NCI-H748 (cell line): ENCODE measurements at regions not wholly inside any gene's neighbourhood (a gene's known extent, or its start where the extent isn't known, plus 50 kb on each side); places are given as distances from the start of the nearest gene placed in this dataset.

Experiments
- DNase-seq: peaks from one replicate; lab custom pipeline; 2025; ENCODE audit not compliant: unreplicated experiment; lab: John Stamatoyannopoulos, UW

DNA sequence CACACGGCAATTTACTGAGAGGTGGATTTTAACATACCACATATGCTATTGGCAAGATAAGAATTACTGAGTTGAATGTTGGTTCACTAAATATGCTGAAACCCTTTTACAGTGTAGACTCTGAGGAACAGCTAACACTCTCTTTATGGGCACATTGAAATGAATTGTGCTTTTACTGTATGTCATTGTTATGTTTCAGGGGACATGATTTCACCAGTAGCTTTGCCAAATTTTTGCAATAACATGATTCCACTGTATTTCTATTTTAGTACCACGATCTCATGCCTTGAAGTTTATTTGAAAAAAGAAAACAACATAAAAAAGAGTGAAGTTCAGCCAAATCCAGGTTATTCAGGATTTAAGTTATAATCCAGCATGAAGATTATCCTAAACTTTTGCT lies 188.5 kb downstream of the HLX start:
- no peak for DNase-seq

DNA sequence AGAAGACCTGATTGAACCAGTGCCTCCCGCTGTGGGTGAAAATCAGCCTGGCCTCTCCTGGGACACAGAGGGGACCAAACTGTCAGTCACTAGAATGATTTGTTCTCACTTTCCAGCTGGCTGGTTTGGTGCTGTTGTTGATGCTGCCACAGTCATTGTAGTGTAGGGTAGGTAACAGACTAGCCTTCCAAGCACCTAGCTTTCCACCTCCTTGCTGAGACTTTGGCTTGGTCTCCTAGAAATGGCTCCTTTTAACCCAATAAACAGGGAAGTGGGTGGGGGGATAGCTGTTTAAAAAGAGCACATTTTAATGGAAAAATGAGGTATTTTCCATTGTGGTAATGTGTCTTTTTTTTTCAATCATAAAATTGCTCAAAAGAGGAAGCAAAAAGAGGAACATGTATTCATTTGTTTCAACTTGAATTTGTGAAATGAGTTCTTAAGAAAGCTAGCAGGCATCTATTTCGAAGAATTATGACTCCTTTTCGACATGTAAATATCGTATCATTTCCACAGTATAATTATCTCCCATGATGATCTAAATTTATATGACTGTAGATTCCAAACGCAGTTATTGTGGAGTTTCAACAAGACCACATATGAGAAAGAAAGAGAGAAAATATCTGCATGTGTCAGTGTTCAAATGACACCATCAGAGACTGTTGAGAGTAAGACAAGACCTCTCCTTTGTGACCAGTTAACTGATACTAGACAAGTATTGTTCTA lies 190.1 kb downstream of the HLX start:
- DNase-seq, result no peak

DNA sequence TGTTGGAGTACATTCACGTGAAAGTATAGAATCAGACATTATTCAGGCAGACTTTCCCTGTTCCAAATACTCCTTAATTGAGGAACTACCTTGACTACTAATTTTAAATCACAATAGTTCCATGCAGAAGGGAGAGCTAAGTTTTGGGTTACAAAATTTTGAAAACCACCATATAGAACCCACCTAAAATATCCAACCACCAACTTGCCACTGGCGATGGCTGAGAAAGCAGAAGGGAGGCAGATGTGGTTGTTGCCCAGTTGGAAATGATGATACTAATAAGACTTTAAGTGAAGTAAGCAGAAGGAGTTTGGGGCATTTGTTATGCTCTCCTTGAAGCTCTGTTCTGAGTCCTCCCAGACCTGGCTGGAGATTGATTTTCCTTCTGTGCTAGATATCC lies 190.7 kb downstream of the HLX start:
- DNase-seq, result no peak

DNA sequence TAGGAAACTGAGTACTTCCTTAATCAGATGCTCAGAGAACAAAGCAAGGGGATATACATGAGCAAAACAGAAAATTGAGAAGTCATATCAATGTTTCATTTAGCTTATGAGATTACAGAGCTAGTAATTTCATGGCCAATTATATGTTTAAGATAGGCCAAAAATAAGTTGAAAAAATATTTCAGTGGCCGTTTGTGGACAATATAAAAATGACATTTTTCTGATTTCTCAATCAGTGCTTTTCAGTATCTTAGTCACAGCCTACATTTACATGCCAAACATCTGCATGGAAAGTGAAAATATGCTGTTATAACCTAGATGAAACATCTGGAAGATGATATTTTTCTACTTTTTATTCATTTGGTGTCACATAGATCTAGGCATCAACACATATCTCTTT lies 192.5 kb downstream of the HLX start:
- no peak for DNase-seq

DNA sequence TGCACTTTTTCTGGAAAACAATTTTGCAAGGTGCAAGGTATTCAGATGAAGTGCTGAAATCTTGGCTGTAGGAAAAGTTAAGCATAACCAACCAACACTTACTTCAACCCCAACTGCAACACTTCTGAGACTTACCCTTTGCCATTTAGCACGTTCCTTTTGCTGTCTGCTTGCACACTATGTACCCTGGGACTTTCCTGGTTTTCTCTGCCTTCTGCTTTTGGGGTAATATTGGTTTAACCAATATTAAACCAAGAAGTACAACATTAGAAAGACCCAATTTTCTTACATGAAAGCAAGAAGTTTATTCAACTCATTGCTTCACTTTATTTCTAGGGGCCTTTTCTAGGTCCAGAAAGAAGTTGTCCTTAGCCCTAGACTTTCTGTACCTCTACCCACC lies 193.0 kb downstream of the HLX start:
- no peak for DNase-seq

DNA sequence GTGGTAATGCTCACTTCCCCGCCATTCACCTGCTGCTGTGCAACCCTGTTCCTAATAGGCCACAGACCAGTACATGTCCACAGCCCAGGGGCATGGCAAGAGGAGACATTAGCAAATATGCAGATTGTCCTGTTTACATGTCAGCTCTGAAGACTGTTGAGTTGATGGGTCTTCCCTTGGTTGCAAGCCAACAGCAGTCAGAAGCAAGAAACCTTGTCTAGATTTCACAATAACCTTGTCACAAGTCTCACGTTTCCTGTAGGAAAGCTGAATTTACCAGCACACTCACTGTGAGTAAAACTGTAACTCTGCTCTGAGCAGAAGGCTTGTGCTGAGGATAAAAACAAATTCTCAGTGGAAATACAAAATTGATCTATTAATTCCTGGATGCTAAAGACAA lies 195.1 kb downstream of the HLX start:
- DNase-seq, result no peak

DNA sequence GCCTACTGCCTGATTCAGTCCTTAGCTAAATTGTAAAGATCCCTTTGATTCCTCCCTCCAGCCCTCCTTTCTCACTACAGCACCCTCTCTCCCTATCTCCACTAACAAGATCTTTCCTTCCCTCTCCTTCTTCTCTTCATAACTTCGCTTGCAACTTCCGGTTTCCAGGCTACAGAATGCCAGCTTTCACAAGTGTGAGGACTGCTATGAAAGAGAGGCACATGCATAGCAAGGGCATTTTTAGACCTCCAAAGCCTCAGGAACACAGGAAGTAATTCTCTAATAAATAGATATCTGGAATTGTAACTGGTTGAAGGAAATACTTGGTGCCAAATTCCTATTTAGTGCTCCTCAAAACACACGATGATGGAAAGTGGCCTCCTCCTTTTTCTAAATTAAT lies 196.7 kb downstream of the HLX start:
- no peak for DNase-seq

DNA sequence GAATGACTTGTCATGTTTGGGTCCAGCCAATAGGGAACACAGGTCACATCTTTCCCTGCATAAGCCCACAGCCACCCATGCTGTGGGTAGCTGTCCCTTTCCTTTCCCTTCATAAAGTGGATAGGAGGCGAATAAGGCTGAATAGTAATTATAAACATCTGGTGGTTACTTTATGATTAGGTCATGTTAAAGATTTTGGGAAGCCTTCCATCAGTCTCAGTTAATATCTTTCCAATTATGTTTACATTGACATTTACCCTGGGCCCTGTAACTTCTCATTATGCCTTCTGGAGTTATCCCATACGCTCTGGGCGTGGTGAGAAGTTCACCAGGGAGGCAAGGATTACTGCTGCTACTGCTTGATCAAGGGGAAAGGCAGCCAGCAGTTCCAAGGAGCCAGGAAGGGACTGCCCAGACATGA lies 197.2 kb downstream of the HLX start:
- DNase-seq, result no peak

DNA sequence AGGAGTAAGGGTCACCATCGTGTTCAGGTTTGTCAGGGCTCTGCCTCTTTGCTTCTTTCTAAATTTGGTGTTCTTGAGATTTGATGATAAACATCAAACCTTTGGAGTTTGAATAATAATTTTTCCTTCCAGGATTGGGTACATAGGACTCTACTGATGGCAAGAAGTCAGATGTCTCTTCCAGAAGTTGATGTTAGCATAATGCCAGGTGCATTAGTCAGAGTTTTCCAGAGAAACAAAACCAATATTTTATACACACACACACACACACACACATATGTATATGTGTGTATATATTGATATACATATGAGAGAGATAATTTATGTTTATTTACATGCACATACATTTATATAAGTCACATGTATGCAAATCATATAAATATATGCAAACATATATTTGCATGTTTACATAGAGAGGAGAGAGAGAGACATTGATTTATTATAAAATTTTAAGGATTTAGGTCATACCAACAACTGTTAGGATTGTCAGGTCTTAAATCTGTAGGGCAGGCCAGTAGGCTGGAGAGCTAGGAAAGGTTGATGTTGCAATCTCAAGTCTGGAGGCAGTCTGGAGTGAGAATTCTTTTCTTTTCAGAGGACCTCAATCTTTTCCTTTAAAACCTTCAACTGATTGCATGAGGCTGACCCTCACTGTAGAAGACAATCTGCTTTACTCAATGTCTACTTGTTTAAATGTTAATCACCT lies 199.2 kb downstream of the HLX start:
- no peak for DNase-seq

DNA sequence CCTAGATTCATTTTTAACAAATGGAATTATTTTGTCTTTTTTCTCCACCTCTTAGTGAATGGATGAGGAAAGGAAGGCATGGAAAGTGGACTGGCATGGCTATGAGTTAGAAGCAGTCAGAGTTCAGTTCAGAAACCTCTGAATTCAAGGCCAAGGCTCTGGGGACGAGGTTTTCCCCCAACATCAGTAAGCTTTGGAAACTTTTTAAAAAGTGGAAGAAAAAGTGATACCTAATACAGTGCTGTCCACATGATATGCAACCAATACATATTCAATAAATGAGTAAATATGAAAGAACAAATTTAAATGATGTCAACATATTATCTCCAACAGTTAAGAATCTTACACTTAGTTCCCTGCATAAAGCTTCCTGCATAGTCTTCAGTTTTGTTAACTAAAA lies 204.7 kb downstream of the HLX start:
- DNase-seq, result no peak

DNA sequence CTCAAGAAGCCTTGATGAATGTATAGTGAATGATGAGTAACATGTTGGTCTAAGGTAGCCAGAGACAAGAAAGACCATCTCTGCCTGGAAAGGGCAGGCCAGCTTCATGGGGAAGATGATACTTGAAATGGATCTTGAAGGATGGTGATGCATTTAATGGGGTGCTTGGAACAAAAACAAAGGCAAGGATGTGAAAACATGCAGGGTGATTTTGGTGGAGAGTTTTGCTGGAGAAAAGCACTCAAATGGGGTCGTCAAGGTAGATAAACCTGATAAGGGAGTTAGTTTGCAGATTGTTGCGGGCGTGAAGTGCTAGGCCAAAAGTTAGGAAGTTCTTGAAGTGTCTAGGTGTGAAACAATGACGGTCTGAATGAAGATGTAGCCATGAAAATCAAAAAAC lies 205.4 kb downstream of the HLX start:
- no peak for DNase-seq

DNA sequence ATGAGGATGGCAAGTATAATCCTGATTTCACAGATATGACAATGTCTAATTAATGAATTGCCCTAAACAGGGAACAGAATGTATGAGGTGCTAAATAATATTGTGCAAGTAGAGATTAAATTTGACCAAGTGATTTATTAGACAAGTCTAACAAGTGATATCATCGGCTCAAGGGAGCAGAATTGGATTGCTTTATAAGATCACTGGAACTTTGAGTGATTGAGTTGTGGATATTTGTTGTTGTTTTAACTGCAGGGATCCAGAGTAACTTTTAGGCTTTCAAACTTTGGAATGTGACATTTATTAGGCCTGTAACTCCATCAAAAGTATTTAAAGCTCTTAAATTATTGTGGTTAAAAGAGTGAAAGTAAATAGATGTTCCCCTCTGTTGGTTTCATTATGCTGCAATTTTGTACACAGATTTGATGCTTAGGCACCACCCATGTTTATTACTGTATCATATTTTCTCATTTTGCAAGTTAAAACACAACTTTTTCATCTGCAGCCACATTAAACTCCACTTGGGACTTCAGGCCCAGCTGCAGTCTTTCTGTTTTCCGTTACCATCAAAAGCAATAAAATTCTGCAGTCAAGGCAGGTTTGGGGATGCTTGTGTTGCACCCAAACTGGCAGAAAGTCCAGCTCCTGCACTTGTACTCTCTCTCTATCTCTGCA lies 206.6 kb downstream of the HLX start:
- DNase-seq, result no peak

DNA sequence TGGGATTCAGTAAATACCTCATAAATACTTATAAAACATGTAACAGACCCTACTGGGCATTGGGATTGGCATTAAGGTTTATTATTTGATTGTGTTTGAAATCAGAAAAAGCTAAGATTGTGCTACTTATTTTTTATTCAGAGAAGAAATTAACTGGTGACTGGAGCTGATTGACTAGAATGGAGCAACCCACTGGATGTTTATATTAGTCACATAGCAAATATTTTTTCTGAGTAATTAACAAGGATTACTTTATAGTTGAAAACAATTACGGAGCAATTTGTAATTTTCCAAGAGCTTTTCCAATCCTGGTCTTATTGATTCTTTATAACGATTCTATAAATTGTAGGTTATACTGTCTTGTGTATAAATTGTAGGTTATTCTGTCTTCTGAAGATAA lies 208.7 kb downstream of the HLX start:
- DNase-seq, result no peak

DNA sequence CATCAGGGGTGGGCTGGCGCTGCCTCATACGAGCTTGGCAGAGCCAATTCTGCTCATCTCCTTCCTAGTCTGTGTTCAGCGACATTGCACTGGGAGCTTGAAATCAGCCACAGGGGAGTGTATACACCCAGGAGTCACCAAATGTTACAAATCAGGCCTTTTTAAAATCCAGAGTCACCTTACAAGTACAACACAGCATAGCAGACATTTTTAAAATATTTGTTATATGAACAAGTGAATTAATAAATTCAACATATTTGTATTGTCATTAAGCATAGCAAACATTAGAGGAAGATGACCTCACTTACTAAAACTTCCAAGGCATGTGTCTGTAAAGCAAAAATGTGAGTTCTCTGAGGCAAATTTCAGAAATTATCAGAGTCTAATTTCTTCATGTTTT lies 210.0 kb downstream of the HLX start:
- no peak for DNase-seq

DNA sequence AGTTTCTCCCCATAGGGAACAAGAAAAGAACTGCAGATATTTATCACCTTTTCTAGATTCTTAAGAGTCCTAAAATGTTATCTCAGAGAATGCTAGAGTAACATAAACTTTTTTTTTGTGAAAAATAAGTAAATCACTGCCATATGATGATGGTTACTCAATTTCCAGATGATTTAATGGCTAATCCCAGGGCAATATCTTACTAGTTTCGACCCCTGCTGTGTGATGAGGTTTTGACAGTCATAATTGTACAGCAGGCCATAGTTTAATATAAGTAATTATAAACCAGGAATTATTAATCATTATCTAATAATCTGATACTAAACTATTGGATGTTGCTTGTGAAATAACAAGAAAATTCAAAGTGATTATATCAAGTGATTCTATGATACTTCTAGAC lies 210.6 kb downstream of the HLX start:
- no peak for DNase-seq

DNA sequence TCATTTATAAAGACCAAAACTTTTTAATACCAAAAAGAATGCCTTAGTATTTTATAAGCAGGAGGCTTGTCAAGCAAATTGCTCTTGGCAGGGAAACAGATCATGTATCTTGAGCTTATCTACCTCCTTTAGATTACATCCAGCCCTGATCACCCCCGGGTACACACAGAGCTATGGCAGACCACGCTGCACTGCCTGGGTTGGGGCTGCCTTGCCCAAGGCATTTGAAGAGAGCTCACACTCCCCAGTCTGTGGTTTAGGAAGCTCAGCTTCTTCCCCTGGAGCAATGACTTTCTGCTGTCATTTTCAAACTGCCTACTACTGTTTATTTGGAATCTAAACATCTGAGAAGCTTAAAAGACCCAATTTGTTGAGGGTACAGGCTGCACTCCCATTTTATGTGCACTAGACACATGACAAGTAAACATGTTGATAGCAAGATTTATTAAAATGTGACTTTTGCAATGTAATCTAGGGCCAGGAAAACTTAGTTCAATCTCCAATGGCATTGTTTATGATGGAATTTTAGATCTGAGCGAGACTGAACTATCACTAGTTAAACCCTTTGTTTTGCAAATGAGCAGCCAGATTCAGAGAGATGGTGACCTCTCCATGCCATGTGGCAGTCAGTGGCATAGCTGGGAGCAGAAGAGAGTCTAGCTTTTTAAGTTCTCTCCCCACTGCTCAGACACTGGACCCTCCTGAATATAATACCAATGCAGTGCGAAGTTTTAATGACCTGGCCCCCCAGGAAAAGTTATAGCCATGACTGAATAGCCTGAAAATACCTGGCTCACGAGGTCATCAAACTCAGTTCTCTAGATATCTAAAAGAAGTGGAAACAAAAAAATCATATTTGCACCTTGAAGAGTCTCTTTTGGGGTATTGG lies 214.9 kb downstream of the HLX start:
- no peak for DNase-seq

DNA sequence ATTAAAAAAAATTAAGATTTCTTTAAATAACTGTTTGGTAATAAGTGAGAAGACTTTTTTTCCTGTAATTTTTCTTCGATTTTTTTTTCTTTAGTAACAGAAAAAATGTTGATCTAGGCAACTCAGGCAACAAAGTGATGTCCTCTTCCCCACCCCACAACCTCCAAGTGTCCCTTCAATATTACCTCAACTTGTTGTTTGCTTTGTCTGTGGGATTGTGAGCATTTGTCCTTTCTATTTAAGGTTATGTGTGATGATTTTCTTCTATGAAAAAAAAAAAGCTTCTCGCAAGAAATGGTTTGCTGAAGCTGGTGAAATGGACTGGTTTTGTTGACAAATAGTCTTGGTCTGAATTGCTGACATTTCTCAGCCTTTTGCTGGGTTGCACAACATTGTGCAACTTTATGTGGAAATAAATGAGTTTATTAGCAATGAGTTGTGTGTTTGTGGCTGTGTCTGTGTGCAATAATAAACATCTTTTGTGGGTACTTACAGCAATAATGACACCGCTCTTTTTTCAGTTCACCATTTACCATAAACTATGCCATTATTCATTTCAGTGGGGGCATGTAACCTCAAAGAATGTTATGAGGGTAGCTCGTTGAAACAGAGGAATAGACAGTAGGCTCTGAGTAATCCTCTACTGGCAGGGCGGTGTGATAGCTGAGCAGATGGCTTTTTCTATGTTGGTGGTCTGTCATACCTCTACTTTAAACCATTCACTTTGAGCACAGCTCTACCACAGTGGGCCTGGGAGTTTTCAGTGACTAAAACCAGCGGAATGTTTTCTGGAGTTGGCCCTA lies 218.4 kb downstream of the HLX start:
- DNase-seq, result no peak

DNA sequence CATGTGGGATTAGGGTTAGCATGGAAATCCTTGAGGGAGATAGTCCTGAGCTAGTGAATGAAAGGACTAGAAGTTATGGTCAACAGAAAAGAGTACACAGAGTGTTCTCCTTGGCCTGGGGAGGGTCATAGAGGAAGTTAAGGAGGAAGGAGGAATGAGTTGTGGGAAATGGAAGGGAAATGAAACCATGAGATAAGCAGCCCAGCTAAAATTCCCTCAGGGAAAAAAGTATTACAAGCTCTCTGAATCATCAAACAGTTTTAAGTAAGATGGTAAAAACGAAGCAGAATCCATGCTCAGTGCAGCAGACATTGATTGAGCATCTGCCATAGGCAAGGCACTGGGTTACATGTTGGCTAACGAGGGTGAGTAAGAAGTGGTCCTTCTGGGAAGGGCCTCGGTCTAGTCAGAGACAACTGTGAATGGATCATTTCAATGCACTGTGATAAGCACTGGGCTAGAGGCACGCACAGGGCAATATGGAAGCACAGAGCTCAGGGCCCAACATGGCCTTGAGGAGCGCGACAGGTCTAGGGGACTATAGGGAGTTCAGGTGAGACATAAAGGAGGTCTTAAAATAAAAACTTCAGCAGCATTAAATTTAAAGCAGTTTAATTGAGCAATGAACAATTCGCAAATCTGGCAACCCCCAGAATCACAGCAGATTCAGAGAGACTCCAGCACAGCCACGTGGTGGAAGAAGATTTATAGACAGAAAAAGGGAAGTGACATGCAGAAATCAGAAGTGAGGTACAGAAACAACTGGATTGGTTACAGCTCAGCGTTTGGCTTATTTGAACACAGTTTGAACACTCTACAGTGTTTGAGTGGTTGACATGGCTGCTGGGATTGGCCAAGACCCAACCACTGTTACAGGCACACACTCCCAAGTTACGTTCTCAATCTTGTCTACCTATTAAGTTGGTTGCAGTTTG lies 219.5 kb downstream of the HLX start:
- no peak for DNase-seq
